NCI-H345 (cell line): ENCODE measurements at regions not wholly inside any gene's neighbourhood (a gene's known extent, or its start where the extent isn't known, plus 50 kb on each side); places are given as distances from the start of the nearest gene placed in this dataset.

Experiments used
- DNase-seq: peaks from one replicate; lab custom pipeline; 2025; lab: John Stamatoyannopoulos, UW

DNA sequence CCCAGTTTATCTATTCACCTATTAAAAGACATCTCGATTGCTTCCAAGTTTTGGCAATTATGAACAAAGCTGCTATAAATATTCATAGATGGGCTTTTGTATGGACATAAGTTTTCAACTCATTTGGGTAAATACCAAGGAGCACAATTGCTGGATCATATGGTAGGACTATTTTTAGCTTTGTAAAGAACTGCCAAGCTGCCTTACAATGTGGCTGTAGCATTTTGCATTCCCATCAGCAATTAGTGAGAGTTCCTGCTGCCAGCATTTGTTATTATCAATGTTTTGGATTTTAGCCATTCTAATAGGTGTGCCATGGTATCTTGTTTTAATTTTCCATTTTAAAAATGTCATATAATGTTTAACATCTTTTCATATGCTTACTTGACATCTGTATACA, 475.6 kb upstream of the NCAM2 start:
- no peak for DNase-seq

DNA sequence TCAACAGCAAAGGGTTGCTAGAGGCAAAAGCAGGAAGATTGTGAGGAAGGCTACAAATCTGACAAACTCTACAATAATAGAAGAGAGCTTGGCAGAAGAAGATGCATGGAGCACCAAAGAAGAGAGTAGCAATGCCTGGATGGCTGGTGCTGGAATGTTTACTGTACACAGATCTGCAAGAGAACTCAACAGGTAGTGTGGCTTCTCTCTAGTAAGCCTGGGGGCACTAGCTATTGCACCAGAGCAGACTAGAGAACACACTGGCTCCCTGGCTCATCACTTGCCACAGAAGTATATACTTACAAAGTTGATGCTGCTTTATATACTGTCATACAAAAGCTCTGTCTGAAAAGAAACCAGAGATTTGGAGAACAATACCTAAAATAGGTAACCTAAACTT, 475.0 kb upstream of the NCAM2 start:
- DNase-seq = no peak

DNA sequence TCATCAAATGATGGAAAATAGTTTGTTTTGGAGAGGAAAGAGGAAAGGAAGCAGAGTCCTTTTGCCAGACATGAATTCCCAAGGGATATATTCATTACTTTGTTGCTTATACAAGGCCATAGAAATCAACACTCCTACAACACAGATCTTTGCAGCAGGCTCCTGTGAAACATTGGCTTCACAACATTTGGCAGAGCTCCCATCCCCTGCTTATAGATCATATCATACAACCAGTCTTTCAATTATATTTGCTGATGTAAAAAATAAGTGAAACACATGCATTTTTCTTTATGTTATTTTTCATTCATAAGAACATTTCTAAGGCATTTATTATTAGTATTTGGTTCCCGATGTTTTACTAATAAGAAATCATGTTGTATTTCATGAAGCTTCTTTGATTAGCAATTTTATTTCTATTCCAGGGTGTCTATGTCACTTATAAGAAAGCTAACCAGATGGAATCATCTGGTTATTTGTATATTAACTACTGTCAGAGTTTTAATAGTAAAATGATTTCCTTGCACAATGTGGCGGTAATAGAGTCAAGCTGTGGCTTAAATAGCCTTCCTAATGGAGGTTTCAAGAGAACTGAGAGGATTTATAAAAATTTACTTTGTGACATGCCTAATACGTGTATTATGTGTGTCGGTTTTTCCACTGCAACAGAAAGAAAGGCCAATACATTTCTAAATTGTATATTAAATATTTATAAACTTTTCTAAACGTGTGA, 470.3 kb upstream of the NCAM2 start:
- no peak for DNase-seq

DNA sequence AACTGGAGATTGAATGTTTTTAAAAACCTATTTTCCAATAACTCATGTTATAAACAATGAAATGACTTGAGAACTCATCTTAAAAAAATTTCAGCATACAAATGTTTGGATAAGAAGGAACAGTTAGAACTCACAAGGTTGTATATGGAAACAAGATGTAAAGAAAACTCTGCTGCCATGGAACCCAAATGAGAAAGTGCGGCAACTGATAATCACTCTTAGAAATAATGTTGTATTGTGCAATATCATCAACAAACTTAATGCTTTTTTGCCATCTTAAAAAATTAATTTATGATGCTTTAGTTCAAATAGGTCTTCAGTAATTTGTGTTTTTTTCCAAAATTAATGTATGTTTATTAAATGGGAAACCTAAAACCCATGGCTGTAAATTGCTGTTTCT, 461.1 kb upstream of the NCAM2 start:
- no peak for DNase-seq

DNA sequence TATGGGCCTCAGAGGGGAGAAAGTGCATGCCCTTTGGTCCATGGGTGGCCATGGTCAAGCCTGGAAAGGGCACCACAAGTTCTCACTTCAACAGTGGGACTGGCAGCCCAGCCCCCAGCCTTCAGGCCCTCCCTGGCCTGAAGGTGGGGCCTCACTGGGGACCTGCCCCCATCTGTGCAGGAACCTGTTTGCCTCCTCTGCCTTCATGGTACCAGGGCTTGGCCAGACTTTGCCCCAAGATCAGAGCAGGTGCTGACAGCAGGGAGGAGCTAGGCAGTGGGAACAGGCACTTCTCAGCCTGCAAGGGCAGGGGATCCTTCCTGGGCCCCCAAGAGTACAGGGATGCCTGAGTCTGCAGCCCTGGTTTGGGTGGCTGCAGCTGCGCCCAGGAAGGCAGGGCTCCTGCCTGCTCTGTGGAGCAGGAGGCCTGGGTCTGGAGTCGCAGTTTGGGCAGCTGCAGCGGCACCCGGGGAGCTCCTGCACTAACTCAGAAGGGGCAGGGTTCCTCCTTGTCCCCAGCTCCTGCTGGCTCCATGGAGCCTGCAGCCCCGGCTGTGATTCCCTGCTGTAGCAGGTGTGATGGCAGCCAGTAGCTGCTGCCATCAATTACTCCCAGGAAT, 460.1 kb upstream of the NCAM2 start:
- DNase-seq = no peak

DNA sequence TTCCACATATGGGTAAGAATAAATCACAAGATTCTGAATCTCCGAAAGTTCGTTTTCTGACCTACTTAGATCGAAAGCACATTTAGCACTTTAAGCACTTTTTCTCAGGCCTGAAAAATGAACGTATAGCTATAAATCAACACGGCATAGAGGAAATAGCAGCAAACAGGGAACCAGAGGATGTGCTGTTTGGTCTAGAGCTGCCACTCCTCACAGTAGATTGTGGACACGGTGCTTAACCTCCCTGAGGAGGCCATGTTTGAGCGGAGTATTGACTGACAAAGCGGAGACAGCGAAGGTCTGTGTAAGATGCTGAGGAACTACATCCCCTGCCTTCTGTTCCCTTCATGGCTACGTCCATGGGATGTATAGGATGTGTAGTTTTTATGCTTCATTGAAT, 452.8 kb upstream of the NCAM2 start:
- DNase-seq = no peak

DNA sequence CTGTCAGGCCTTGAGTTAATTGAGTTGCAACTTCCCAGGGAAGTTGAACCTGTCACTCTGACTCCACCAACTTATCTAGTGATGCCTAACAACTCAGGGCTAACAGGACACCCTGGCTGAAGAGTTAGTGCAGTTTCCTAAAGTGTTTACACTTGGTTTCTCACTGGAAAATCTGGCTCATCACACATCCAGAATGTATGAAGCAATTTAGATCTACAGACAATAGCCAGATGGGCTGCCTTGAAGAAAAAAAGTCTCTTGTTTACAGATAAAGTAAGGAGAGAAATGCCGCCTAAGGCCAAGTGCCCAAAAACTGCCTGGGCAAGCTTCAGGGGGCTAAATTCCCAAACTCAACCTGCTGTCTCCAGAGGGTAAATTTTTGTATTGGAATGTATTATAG, 446.3 kb upstream of the NCAM2 start:
- no peak for DNase-seq

DNA sequence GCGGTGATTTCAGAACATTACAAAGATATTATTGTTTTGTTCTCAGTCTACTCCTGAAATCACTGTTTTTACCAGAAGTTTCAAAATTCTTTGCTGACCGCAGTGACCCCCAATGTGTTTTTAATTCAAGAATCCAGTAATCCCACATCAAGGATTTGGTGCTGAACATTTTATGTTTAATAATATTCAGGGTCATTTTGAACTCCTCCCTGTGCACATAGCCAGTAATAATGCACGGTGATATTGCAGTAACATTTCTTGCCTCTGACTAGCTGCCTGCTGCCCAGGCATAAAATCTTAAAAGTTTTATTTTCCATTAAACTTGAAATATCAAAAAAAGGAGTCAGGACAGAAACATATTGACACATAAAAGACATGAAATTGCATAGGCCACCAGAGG, 443.4 kb upstream of the NCAM2 start:
- DNase-seq = no peak

DNA sequence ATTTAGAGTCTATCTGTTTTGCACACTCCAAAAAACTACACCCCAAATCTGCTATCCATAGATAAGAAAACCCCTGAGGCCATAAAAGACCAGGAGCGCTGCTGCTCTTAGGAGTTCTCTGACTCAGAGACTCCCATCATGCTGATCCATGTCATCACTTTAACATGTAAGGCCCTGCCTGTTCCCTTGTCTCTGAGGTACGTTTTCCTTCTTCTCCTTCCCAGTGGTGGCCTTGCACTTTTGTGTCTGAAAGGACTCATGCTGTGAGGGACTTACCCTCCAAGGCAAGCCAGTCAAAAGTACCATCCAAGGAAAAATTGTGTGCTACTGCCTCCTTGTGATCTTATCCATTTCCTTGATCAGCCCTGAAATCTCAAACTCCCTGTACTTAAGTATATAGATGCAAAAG, 427.4 kb upstream of the NCAM2 start:
- DNase-seq = no peak

DNA sequence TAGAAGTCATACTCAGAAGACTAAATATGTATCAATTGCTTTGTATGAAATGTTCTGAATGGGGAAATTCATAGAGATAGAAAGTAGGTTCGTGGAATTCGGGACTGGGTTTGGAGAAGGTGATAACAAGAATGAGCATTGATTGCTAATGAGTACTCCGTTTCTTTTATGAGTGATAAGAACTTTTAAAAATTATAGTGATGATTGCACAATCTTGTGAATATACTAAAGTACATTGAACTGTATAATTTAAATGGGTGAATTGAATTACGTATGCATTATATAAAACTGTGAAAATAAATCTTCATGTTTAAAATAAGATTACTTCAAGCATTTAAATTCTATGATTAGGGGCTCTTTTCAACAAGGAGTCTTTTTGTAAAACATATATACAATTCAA, 425.6 kb upstream of the NCAM2 start:
- no peak for DNase-seq

DNA sequence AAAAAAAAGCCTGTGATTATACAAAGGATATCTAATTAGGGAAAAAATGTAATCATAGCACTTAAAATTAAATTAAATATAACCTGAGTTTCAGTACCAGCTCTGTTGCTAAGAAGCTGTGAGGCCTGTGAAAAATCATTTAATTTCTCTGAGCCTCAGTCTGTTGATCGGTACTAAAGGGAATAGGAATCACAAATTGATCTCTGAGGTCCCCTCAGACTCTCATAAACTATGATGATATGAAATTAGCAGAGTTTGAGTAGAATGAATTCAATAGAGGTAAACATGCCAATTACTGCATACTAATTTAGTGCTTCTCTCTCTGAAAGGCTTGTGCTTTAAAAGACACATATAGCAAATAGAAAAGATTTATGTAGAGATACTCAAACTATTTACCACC, 416.8 kb upstream of the NCAM2 start:
- DNase-seq = no peak

DNA sequence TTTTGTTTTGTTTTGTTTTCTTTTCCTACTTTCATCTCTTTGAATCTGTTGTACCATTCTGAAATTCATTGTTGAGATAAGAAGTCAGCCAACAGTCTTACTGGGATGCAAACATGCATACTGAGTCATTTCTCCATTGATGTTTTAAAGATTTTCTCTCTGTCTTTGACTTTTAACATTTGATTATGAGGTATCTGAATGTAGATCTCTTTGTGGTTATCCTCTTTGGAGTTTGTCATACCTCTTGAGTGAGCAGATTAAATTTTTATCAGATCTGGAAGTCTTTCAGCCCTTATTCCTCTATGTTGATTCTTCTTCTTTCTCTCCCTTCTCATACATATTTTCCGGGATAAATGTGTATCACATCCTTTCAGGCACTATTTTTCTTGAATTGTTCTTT, 406.9 kb upstream of the NCAM2 start:
- no peak for DNase-seq

DNA sequence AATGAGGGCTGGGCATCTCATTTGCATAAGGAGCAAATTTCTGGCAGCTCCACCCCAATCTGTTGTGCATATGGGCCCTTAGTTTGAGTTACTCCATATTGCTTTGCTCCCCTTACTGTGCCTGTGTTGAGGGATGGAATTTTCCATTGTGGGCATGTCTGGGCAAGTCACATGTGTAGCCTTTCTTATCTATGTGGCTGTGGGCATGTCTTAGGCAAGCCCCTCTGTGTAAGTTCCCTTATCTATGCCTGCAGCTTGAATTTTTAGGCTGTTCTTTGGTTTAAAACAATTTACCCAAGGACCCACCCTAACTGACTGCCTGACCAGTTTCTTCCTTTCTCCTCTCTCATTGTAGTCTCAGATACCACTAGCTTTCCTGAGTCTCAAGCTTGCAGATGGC, 405.7 kb upstream of the NCAM2 start:
- no peak for DNase-seq

DNA sequence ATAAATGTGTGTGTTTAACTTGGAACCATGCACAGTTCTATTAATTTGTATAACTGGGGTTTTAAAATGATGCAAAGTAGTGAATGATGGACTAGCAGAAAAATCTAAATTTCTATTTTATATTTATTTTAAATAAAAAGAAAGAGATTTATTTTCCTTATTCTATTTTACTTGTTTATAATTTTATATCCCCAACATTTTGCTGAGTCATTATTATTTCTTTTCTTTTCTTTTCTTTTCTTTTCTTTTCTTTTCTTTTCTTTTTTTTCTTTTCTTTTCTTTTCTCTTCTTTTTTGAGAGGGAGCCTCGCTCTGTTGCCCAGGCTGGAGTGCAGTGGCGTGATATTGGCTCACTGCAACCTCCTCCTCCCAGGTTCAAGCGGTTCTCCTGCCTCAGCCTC, 395.0 kb upstream of the NCAM2 start:
- no peak for DNase-seq

DNA sequence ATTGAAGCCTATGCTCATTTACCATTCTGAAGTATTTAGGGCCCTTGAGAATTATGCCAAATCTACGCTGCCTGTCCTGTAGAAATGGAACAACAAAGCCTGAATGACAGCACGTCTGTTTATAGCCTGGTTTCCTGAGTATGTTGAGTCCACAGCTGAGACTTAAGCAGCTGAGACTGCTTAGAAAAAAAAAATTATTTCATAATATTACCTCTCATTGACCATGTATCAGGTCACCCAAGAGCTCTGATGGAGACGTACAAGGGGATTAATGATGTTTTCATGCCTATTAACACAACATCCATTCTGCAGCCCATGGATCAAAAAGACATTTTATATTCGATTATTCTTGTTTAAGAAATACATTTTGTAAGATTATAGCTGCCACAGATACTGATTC, 387.2 kb upstream of the NCAM2 start:
- no peak for DNase-seq

DNA sequence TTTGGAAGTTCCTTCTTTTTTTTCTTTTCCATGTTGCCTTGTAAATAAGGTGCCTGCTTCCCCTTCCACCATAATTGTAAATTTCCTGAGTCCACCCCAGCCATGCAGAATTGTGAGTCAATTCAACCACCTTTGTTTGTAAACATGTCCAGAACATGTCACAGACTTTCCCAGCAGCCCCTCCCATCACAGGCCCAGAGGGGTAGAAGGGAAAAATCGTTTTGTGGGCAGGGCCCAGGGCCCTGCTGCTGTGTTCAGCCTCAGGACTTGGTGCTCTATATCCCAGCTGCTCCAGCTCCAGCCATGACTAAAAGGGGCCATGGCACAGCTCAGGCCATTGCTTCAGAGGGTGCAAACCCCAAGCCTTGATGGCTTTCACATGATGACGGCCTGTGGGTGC, 384.6 kb upstream of the NCAM2 start:
- no peak for DNase-seq

DNA sequence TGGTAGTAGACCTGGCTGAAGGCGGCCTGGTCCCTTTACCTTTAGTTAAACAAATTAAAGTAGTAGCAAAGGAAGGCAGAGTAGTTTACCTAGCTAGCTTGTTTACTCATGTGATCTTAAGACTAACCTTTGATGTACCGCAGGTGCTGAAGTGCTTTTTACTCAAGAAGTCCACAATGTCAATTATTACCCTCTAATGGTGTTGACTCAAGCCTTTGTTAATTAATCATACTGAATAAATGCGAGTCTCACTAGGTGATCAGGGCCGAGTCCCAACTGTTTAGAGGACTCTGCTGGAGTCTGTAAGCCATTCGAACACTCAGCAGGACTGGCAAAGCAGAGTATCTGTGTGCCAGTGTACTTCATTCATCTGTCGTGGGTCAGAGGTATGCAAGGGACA, 381.1 kb upstream of the NCAM2 start:
- no peak for DNase-seq

DNA sequence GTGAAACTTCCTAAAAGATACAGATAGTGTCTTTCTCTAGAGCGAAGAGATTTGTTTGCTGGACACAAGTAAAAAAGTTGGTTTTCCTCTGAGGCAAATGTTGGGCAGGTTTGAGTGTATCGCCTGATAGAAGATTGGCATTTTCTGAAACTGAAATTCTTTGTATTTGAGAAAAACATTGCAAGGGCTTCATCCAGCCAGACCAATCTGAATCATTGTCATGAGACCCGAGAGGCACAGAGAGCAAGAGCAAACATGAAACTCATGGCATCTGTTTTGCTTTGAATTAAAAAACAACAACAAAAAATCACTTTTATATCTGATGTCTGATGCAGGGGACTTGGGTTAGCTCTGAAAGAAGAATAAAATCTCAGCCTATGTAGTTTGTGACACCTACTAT, 379.3 kb upstream of the NCAM2 start:
- no peak for DNase-seq

DNA sequence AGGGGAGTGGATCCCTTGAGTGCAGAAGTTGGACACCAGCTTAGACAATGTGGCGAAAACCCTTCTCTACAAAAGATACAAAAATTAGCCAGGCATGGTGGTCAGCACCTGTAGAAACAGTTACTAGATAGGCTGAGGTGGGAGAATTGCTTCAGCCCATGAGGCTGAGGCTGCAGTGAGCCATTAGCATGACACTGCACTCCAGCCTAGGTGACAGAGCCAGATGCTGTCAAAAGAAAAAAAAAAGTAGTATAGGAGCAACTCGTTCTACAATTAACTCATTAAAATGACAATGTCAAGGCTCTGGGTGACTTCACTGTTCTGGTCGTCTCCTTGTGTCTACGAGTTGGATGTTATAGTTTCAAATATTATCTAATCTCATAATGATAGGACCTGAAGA, 370.6 kb upstream of the NCAM2 start:
- DNase-seq = no peak

DNA sequence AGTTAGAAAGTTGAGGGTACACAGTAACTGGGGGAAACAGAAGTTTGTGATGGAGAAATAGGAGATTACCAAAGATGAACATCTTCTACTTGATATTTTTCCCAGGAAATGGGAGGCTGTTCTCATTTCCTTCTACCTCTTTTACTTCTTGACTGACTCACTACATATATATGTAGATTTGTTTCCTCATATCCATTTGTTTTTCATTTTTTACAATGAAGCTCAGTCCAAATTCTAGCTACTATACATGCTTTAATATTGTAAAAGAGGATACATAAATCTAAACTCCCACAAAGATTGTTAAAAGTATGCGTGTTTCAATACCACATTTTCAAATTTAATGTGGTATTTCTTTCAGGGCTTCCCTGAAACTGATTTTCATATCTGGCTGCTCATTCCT, 366.6 kb upstream of the NCAM2 start:
- no peak for DNase-seq

DNA sequence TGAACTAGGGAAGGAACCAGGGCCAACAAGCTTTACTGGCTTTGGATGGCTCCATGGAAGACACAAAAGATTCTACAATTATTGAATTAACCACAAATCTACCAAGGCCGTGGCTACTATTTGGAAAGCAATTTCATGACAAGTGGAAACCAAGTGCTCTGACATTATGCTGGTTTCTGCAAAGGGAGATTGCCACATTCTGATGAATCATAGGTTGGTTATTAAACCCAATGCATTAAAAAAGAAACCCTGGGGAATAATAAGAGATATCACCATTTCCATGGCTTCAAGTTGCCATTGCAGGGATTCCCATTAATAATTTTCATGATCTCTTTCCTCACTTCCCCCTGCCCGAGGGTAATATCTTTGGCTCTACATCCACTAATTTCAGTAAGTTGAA, 359.2 kb upstream of the NCAM2 start:
- no peak for DNase-seq

DNA sequence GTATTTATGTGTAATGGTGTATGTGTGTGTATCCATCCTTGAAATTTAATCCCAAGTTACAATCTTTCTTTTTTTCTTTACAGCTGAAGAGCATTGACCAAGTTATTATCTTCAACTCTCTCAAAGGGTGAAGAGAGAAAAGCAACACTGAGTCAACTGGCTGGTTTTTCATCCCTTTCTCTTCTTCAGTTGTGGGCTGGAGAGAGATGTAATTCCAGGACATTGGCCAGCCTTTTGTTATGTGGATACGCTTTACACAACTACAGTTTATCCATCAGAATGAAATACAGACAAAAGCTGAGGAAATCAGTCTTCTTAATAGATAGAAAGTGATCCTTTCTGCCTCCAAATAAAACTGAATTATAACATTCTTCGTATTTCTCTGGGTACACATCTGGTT, 357.0 kb upstream of the NCAM2 start:
- DNase-seq = no peak

DNA sequence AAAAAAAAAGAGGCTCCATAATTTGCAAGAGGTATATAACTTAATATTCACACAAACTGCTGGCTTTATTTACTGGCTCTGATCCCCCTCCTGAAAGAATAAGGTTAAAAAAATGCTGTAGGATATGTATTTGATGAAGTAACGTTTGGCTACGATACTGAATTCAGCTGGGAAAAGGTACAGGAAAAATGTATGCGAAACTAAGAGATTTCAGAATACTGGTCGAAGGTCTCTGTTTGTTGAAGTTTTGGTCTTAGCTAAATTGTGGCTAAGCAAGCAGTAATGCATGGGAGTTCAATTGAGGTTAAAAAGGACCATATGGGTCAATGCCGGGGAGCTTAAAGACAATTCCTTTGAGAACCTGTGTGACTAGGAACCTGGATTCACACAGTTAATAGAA, 355.5 kb upstream of the NCAM2 start:
- no peak for DNase-seq

DNA sequence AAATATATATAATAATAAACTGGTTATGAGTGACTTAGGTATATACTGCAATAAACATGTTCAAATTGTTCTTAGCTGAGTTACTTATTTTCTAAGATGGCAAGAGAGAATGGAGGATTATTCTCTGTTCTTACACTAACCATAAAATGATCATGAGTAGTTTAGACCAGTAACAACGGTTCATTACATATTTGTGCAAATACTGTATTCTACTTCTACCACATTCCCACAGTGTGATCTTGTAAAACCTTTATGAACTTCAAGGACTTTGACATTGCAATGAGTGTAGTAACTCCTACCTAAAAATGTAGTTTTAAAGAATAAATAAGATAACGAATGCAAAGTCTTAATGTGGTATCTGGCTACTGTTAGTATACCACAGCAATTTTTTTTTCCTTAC, 353.7 kb upstream of the NCAM2 start:
- DNase-seq = no peak
